EH (cell line): ENCODE measurements at regions not wholly inside any gene's neighbourhood (a gene's known extent, or its start where the extent isn't known, plus 50 kb on each side); places are given as distances from the start of the nearest gene placed in this dataset.

Experiments
- DNase-seq: peaks from one replicate; pipeline ENCODE4 v3.0.0-alpha.2; 2015; ENCODE audit warnings: low read depth

GRCh38 chr10:47166808-47167581 lies 133.0 kb upstream of the GDF10 start:
- peak; percentile 87 for DNase-seq

- DNase-seq = no peak
Measured at GRCh38 chr10:47167591-47167990, 132.4 kb upstream of the GDF10 start.

- no peak for DNase-seq
Measured at GRCh38 chr10:47169581-47169980, 130.4 kb upstream of the GDF10 start.

- peak; percentile 45 for DNase-seq
Measured at GRCh38 chr10:47173929-47174442, 126.0 kb upstream of the GDF10 start.

- no peak for DNase-seq
Measured at GRCh38 chr10:47175181-47176123, 124.5 kb upstream of the GDF10 start.

GRCh38 chr10:47176206-47176902 lies 123.6 kb upstream of the GDF10 start:
- DNase-seq = no peak

- DNase-seq = peak; percentile 87
Measured at GRCh38 chr10:47176903-47177868, 122.8 kb upstream of the GDF10 start.

GRCh38 chr10:47178537-47179290 lies 121.3 kb upstream of the GDF10 start:
- no peak for DNase-seq

GRCh38 chr10:47179291-47179647 lies 120.7 kb upstream of the GDF10 start:
- DNase-seq = no peak

GRCh38 chr10:47181052-47181849 lies 118.7 kb upstream of the GDF10 start:
- no peak for DNase-seq

- DNase-seq = no peak
Measured at GRCh38 chr10:47182934-47183703, 116.9 kb upstream of the GDF10 start.

- peak; percentile 17 for DNase-seq
Measured at GRCh38 chr10:47183704-47184041, 116.3 kb upstream of the GDF10 start.

- no peak for DNase-seq
Measured at GRCh38 chr10:47184273-47184672, 115.7 kb upstream of the GDF10 start.

GRCh38 chr10:47184724-47185330 lies 115.2 kb upstream of the GDF10 start:
- no peak for DNase-seq

GRCh38 chr10:47186941-47187340 lies 113.1 kb upstream of the GDF10 start:
- no peak for DNase-seq

- no peak for DNase-seq
Measured at GRCh38 chr10:47187592-47187991, 112.4 kb upstream of the GDF10 start.

GRCh38 chr10:47188156-47188555 lies 111.8 kb upstream of the GDF10 start:
- DNase-seq = no peak

- no peak for DNase-seq
Measured at GRCh38 chr10:47189802-47190201, 110.2 kb upstream of the GDF10 start.
